GM12891 (cell line): ENCODE measurements at regions not wholly inside any gene's neighbourhood (a gene's known extent, or its start where the extent isn't known, plus 50 kb on each side); places are given as distances from the start of the nearest gene placed in this dataset.

Experiments
- PAX5 ChIP-seq: IDR thresholded peaks from 2 replicates; pipeline ENCODE4 v1.6.1; 2011; ENCODE audit warnings: low read length, moderate library complexity, mild to moderate bottlenecking; ENCODE audit not compliant: insufficient read depth, severe bottlenecking
- POLR2A ChIP-seq: IDR thresholded peaks from 2 replicates; pipeline ENCODE4 v1.6.1; 2011; ENCODE audit warnings: low read depth, low read length, control low read depth
- POLR2AphosphoS5 ChIP-seq: IDR thresholded peaks from 2 replicates; pipeline ENCODE4 v1.6.1; 2011; ENCODE audit warnings: low read depth, low read length, control low read depth
- POU2F2 ChIP-seq: IDR thresholded peaks from 2 replicates; pipeline ENCODE4 v1.6.1; 2011; ENCODE audit warnings: low read depth, mild to moderate bottlenecking, control low read depth, low read length, moderate library complexity
- SPI1 ChIP-seq: IDR thresholded peaks from 2 replicates; pipeline ENCODE4 v1.6.1; 2011; ENCODE audit warnings: low read depth, low read length, control low read depth
- TAF1 ChIP-seq: IDR thresholded peaks from 2 replicates; pipeline ENCODE4 v1.6.1; 2011; ENCODE audit warnings: low read depth, low read length, control low read depth

DNA sequence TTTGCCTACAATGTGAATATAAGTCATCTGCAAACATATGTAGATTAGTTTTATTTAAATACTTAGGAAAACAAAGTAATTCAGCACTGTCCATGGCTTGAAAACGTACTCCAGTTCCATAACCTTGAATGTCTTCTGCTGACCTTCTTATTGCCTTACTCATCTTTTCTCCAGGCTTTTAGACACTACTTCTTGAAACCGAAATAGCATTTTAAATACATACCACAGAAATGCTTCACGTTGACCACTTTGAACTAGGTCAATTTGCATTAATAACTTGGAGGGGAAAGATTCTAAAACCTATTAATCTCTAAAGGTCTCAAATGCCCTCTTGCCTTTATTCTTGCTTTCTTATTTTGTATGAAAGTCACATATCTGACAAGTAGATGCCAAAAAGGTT lies 995.4 kb upstream of the ACO1 start:
- TF ChIP-seq POLR2A (no peak), POLR2AphosphoS5 (no peak), TAF1 (no peak), POU2F2 (no peak), PAX5 (no peak), SPI1 (no peak)
